GM10266 (cell line): ENCODE measurements at regions not wholly inside any gene's neighbourhood (a gene's known extent, or its start where the extent isn't known, plus 50 kb on each side); places are given as distances from the start of the nearest gene placed in this dataset.

Experiments used
- DNase-seq: peaks from one replicate; pipeline ENCODE4 v3.0.0; 2012; ENCODE audit errors: extremely low spot score
- CTCF ChIP-seq: IDR thresholded peaks from 2 replicates; pipeline ENCODE4 v1.5.1; 2012; ENCODE audit warnings: mild to moderate bottlenecking, low read depth; ENCODE audit not compliant: control insufficient read depth, insufficient read depth; ENCODE audit errors: missing control alignments

GRCh38 chr22:47276450-47276820 is 514.0 kb downstream of the TBC1D22A start:
- DNase-seq, result no peak
- no peak for TF ChIP-seq CTCF

- DNase-seq, result no peak
- TF ChIP-seq CTCF, result no peak
These were observed 513.4 kb downstream of the TBC1D22A start for GRCh38 chr22:47275605-47276449.

- TF ChIP-seq CTCF, result no peak
- no peak for DNase-seq
These were observed 511.7 kb downstream of the TBC1D22A start for GRCh38 chr22:47274196-47274595.

GRCh38 chr22:47270463-47271135 is 508.1 kb downstream of the TBC1D22A start:
- no peak for DNase-seq
- TF ChIP-seq CTCF, result no peak

GRCh38 chr22:47269516-47270088 is 507.2 kb downstream of the TBC1D22A start:
- no peak for TF ChIP-seq CTCF
- DNase-seq, result no peak

- no peak for TF ChIP-seq CTCF
- no peak for DNase-seq
These were observed 505.2 kb downstream of the TBC1D22A start for GRCh38 chr22:47267513-47268282.

GRCh38 chr22:47266329-47266728 is 503.9 kb downstream of the TBC1D22A start:
- TF ChIP-seq CTCF, result no peak
- no peak for DNase-seq
